Epithelial cell of proximal tubule (primary cell): ENCODE measurements at regions not wholly inside any gene's neighbourhood (a gene's known extent, or its start where the extent isn't known, plus 50 kb on each side); places are given as distances from the start of the nearest gene placed in this dataset.
"Not testable (repeated sequence)": the region's sequence is repeated elsewhere in the genome, so short reads cannot be mapped to it uniquely, and the experiment has no call there.

ENCODE experiments used
- DNase-seq: peaks from one replicate; pipeline ENCODE4 v3.0.0-alpha.2; 2011; ENCODE audit warnings: low read depth
- H3K4me3 ChIP-seq: 2 replicates; pipeline ENCODE4 v1.5.1; 2011; ENCODE audit warnings: low read depth, mild to moderate bottlenecking, low read length
- TF ChIP-seq, protein P1 (sequence below): conservative IDR thresholded peaks from 2 replicates; pipeline ENCODE4 v1.5.1; 2012; ENCODE audit warnings: low read depth, mild to moderate bottlenecking, low read length

- no peak for DNase-seq
- H3K4me3 ChIP-seq, result no peak overlapping the region
- TF ChIP-seq, protein P1, sequence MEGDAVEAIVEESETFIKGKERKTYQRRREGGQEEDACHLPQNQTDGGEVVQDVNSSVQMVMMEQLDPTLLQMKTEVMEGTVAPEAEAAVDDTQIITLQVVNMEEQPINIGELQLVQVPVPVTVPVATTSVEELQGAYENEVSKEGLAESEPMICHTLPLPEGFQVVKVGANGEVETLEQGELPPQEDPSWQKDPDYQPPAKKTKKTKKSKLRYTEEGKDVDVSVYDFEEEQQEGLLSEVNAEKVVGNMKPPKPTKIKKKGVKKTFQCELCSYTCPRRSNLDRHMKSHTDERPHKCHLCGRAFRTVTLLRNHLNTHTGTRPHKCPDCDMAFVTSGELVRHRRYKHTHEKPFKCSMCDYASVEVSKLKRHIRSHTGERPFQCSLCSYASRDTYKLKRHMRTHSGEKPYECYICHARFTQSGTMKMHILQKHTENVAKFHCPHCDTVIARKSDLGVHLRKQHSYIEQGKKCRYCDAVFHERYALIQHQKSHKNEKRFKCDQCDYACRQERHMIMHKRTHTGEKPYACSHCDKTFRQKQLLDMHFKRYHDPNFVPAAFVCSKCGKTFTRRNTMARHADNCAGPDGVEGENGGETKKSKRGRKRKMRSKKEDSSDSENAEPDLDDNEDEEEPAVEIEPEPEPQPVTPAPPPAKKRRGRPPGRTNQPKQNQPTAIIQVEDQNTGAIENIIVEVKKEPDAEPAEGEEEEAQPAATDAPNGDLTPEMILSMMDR, result no peak
Observed at GRCh38 chrX:115902995-115903394, 267.5 kb upstream of the AGTR2 start.

GRCh38 chrX:115906276-115906675 is 264.3 kb upstream of the AGTR2 start:
- no peak overlapping the region for H3K4me3 ChIP-seq
- TF ChIP-seq, protein P1, result no peak
- DNase-seq, result no peak

GRCh38 chrX:115906881-115907280 is 263.7 kb upstream of the AGTR2 start:
- no peak for DNase-seq
- TF ChIP-seq, protein P1, result no peak
- no peak overlapping the region for H3K4me3 ChIP-seq

DNA sequence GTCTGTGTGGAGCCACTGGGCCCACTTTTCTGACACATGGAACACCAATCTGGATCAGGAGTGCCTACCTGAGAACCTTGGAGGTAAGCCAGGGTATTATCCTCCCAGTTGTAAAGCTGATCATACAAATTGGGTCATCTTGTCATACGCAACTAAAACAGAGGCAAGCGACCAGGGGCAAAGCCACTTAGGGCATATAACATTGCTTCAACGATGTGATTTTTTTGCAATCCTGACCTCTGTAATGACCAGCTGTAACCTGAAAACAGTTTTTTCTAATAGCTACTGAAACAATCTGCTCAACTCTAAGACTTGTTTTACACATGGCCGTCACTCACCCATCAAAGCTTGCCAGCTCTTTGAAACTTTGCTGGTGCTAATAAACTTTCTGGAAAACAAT is 261.5 kb upstream of the AGTR2 start:
- DNase-seq, result no peak
- H3K4me3 ChIP-seq, result no peak overlapping the region
- TF ChIP-seq, protein P1, result no peak

DNA sequence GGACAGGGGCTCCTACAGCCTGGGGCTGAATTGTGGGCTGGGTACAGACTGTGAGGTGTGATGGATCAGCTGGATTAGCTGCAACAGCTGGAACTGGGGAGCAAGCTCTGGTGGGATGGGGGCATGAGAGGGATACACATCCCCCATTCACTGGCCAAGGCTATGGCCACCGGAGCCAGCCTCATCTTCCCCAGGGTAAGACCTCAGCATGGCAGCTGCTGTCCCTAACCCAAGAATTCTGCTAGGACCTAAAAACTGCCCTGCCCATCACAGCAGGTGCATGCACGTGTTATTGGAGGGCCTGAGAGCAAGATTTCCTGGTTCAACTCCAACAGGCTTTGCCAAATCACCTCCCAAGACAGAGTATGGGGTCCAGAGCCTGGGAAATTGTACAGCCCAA is 258.6 kb upstream of the AGTR2 start:
- no peak for DNase-seq
- TF ChIP-seq, protein P1, result no peak

GRCh38 chrX:115912372-115912897 is 258.1 kb upstream of the AGTR2 start:
- TF ChIP-seq, protein P1, result peak; percentile 40
- H3K4me3 ChIP-seq, result no peak overlapping the region
- DNase-seq, result no peak

More for the DNA sequence above, 258.6 kb upstream of the AGTR2 start:
- H3K4me3 ChIP-seq, result no peak overlapping the region

- TF ChIP-seq, protein P1, result no peak
- no peak overlapping the region for H3K4me3 ChIP-seq
- no peak for DNase-seq
Observed at GRCh38 chrX:115913575-115913974, 257.0 kb upstream of the AGTR2 start.

- not testable (repeated sequence) for DNase-seq, H3K4me3 ChIP-seq
Observed at GRCh38 chrX:115915625-115916024, 254.9 kb upstream of the AGTR2 start.
